Heart right ventricle (tissue), 16 donors: ENCODE measurements at regions not wholly inside any gene's neighbourhood (a gene's known extent, or its start where the extent isn't known, plus 50 kb on each side); places are given as distances from the start of the nearest gene placed in this dataset.

ENCODE experiments used
- ATAC-seq, 8 donors: fragments of 200-7000 bp; cut with Tn5 transposase; one replicate each; pipeline ENCODE4 v1.9.1; 2020; ENCODE audit warnings: mild to moderate bottlenecking in 8 of 8, moderate library complexity in 8 of 8, moderate number of reproducible peaks in 1 of 8
- DNase-seq, 2 donors: peaks; one replicate each; pipeline ENCODE4 v3.0.0-alpha.2; 2020
- H3K27ac ChIP-seq, 10 donors: fragments of 200-600 bp; sonication (generic) in 2 of 10; one replicate each; pipeline versions ENCODE4 v1.5.0 to v1.8.0; 2020 to 2022; ENCODE audit warnings: mild to moderate bottlenecking in 3 of 10
- H3K27me3 ChIP-seq, 7 donors: fragments of 200-600 bp; one replicate each; pipeline ENCODE4 v1.8.0; 2021 to 2022; ENCODE audit warnings: mild to moderate bottlenecking in 2 of 7
- H3K36me3 ChIP-seq, 9 donors: fragments of 200-600 bp; sonication (generic) in 1 of 9; one replicate each; pipeline versions ENCODE4 v1.5.0 to v1.8.0; 2020 to 2022; ENCODE audit warnings: mild to moderate bottlenecking in 2 of 9
- H3K4me1 ChIP-seq, 9 donors: fragments of 200-600 bp; sonication (generic) in 1 of 9; one replicate each; pipeline versions ENCODE4 v1.5.0 to v1.8.0; 2020 to 2022; ENCODE audit warnings: mild to moderate bottlenecking in 4 of 9
- H3K4me3 ChIP-seq, 10 donors: fragments of 200-600 bp; sonication (generic) in 2 of 10; one replicate each; pipeline versions ENCODE4 v1.5.0 to v1.8.0; 2020 to 2022; ENCODE audit warnings: mild to moderate bottlenecking in 7 of 10, moderate library complexity in 2 of 10
- H3K9me3 ChIP-seq, 11 donors: fragments of 200-600 bp in 10 of 11; sonication (generic) in 2 of 11; one replicate each; pipeline versions ENCODE4 v1.5.0 to v1.8.0; 2013 to 2022; ENCODE audit warnings: mild to moderate bottlenecking in 2 of 11, control low read depth in 1 of 11, moderate library complexity in 1 of 11
- WGBS, 2 donors: extraction: QIAGEN DNeasy Blood & Tissue Kit; methylation state at CpG; one replicate each; pipeline ENCODE4 v1.1.7; 2013; ENCODE audit warnings: inconsistent platforms in 1 of 2; 5-methylcytosine and 5-hydroxymethylcytosine counted together
- intact Hi-C, 10 donors: fragments of 100-400 bp; cut with DNase I; formaldehyde crosslinking; loops; one replicate each; pipeline versions ENCODE4 v1.11.1 to v1.14.2; 2022
- TF ChIP-seq, protein P1 (sequence below), 9 donors: fragments of 200-600 bp; sonication (generic) in 2 of 9; IDR thresholded peaks; one replicate each; pipeline versions ENCODE4 v1.5.0 to v1.8.0; 2021 to 2022; ENCODE audit warnings: antibody characterized with exemption in 9 of 9, mild to moderate bottlenecking in 5 of 9, moderate library complexity in 1 of 9
- donor health status: Arrhythmogenic right ventricular cardiomyopathy.
- donor health status: ischemic (EF 13 %, LVEDD 7.1; RV severe dilation, severe dysfunction).
- donor health status: healthy with polysubstance abuse.
- donor health status: DM: no; HTN: yes; CAD: no.
- donor health status: DM: no; HTN: no; CAD: no.
- donor health status: ischemic (EF 25% LVEDD 6.9; RV normal size, moderate dysfunction).
- donor health status: ischemic (EF 25% LVEDD 5.7; RV mildly dilated, moderate dysfunction).
- donor health status: healthy.
- donor health status: DM: yes; HTN: yes; CAD: no.
- donor health status: Ischemic cardiomyopathy.
- donor health status: ischemic (EF 35%, LVEDD 5.7; RV mildly dilated, moderate dysfunction).
- donor health status: nonischemic (EF 11% LVEDD 7.7; RV severe dilation, severe dysfunction).
- donor health status: DM: yes; HTN: yes; CAD: no.
- donor health status: PGD.
- donor health status: ischemic (EF 29% LVEDD 5.4; RV normal size, mild dysfunction).
- donor health status: nonischemic (EF 23%, LVEDD 6.1; RV moderate dilation, normal function).

DNA sequence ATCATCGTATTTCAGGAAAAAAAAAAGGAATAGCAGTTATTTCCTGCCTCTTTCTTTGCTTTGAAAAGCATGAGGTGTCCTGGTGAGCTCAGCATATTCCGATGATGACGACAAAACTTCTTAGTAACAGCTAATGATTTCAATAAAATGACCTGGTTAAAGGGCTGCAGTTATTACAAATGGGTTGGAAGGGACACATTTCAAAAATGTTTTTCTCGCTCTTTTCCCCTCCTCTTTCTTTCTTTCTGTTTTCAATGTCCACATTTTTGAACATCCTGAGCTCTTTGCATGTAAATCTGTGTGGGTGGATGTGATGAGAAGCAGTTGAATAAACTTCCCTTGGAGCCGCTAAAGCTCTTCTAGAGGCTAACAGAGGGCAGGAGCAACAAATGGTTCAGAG, 186.8 kb upstream of the SLC27A6 start:
- Histone ChIP-seq H3K27me3 (no peaks in the 10 kb centered on the region), H3K36me3 (no peaks in the 10 kb centered on the region), H3K4me1 (peaks cover 0 to 21% (median 10%) of the 10 kb centered on the region in 9 donors), H3K27ac (no peak overlapping the region), H3K4me3 (no peak overlapping the region), H3K9me3 (no peaks in the 10 kb centered on the region)
- no peak for ATAC-seq
- intact Hi-C loops = no loop called here
- no peak for DNase-seq
- TF ChIP-seq, protein P1, sequence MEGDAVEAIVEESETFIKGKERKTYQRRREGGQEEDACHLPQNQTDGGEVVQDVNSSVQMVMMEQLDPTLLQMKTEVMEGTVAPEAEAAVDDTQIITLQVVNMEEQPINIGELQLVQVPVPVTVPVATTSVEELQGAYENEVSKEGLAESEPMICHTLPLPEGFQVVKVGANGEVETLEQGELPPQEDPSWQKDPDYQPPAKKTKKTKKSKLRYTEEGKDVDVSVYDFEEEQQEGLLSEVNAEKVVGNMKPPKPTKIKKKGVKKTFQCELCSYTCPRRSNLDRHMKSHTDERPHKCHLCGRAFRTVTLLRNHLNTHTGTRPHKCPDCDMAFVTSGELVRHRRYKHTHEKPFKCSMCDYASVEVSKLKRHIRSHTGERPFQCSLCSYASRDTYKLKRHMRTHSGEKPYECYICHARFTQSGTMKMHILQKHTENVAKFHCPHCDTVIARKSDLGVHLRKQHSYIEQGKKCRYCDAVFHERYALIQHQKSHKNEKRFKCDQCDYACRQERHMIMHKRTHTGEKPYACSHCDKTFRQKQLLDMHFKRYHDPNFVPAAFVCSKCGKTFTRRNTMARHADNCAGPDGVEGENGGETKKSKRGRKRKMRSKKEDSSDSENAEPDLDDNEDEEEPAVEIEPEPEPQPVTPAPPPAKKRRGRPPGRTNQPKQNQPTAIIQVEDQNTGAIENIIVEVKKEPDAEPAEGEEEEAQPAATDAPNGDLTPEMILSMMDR (IDR thresholded peaks at IDR 0.05) = no peak
- 63 to 74% methylated on average over 5 of the region's 5 CpGs for WGBS, 2 donors

DNA sequence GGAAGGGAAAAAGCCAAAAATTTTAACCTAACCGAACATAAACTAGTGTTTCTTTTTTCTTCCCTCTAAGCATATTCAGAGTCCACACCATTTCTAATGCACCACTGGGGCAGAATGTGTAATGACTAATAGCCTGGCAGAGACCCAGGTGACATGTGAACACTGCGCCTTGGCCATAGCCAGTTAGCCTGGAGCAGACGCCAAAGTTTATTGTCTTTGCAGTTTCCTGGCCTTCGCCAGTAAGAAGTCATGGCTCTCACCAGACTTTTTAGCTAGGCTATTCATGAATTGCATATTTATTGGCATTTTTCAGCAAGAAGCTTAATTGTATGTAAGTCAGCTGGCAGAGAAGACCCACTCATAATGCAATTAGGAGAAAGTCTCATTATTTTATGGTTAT, 182.8 kb upstream of the SLC27A6 start:
- TF ChIP-seq, protein P1 (IDR thresholded peaks at IDR 0.05) = no peak
- WGBS, 2 donors = 35 to 43% methylated on average over 4 of the region's 4 CpGs
- Histone ChIP-seq H3K4me1 (peaks cover 0 to 14% (median 10%) of the 10 kb centered on the region in 9 donors), H3K4me3 (no peak overlapping the region), H3K36me3 (no peaks in the 10 kb centered on the region), H3K27me3 (no peaks in the 10 kb centered on the region), H3K9me3 (no peaks in the 10 kb centered on the region), H3K27ac (peak overlapping the region in 6 of 10 donors; percentile 6 to 66 (median 37))
- peak; percentile 79 to 97 (median 93) for ATAC-seq
- peak; percentile 26 to 87 for DNase-seq
- intact Hi-C loops = no loop called here

DNA sequence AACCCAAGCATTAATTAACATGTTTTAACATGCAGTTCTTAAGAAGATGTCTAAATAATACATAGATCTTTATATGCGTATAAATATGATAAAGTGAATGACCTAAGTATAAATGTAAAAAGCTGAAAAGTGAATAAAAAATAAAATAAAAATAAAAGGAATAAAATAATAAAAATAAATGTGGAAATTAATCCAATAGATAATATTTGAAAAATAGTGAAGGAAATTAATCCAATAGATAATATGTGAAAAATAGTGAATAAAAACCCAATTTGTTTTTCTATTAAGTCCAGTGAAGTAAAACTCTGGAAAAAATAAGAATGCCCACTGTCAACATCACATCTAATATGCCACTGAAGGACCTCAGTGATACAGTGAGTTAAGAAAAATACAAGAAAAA, 180.6 kb upstream of the SLC27A6 start:
- TF ChIP-seq, protein P1 (IDR thresholded peaks at IDR 0.05) = no peak
- WGBS, 2 donors = 99 to 100% methylated on average over 1 of the region's 1 CpG
- H3K36me3 ChIP-seq = no peaks in the 10 kb centered on the region
- DNase-seq = no peak
- H3K27me3 ChIP-seq = no peaks in the 10 kb centered on the region
- H3K27ac ChIP-seq = no peak overlapping the region
- no peak overlapping the region for H3K4me3 ChIP-seq
- peaks cover 0 to 14% (median 10%) of the 10 kb centered on the region in 9 donors for H3K4me1 ChIP-seq
- intact Hi-C loops = no loop called here
- ATAC-seq = no peak
- H3K9me3 ChIP-seq = no peaks in the 10 kb centered on the region

DNA sequence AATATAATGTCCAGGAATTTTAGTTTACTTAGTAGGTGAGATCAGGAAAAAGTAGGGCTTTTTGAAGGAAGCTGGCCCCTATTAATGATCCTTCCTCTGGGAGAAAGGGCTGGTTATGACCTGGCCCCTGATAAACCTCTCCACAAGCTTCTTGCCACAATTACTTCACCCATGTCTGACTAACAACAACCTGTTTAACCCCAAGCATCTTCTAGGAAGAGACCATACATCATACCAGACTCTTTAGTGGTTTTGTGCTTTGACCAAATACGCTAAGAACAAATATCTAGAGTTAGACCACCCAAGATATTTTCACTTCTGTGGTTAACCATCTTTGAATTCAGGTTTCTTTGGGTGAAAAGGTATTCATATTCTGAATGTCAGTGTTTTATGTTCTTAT, 174.0 kb upstream of the SLC27A6 start:
- no peaks in the 10 kb centered on the region for H3K27me3 ChIP-seq
- intact Hi-C loops = no loop called here
- no peak overlapping the region for H3K4me3 ChIP-seq
- ATAC-seq = no peak
- WGBS, 2 donors = 97 to 98% methylated on average over 1 of the region's 1 CpG
- DNase-seq = no peak
- TF ChIP-seq, protein P1 (IDR thresholded peaks at IDR 0.05) = no peak
- H3K9me3 ChIP-seq = no peaks in the 10 kb centered on the region
- no peaks in the 10 kb centered on the region for H3K4me1 ChIP-seq
- no peaks in the 10 kb centered on the region for H3K36me3 ChIP-seq
- no peak overlapping the region for H3K27ac ChIP-seq
